Omental fat pad (tissue), 3 donors: ENCODE measurements at regions not wholly inside any gene's neighbourhood (a gene's known extent, or its start where the extent isn't known, plus 50 kb on each side); places are given as distances from the start of the nearest gene placed in this dataset.

Source experiments
- ATAC-seq: fragments of 150-250 bp; one replicate; pipeline ENCODE4 v1.9.1; 2016; ENCODE audit warnings: mild to moderate bottlenecking, moderate library complexity; ENCODE audit not compliant: low FRiP score
- DNase-seq: peaks from one replicate; pipeline ENCODE4 v3.0.0-alpha.2; 2019; ENCODE audit warnings: low spot score
- TF ChIP-seq, protein P1 (sequence below), 3 donors: fragments of 450-650 bp; IDR thresholded peaks; one replicate each; pipeline ENCODE4 v1.5.1; 2016 to 2017; ENCODE audit warnings: antibody characterized with exemption in 3 of 3, mild to moderate bottlenecking in 3 of 3, moderate library complexity in 2 of 3

DNA sequence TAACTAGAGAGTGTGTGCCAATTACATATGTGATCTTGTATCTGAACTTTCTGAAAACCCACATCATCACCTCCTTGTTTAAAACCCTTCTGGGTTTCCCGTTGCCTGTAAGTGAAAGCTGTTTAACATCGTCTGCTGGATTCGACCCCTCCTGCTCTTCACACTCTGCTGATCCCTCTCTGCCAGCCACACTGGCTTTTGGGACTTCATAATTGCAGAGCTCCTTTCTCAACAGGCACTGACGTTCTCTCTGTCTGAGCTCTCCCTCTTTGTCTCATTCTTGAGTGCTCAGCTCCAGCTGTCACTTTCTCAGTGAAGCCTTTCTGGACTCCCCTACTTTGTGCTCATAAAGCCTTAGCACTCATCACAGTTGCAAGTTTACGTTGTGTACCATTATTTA is 153.9 kb downstream of the CEP135 start:
- TF ChIP-seq, protein P1, sequence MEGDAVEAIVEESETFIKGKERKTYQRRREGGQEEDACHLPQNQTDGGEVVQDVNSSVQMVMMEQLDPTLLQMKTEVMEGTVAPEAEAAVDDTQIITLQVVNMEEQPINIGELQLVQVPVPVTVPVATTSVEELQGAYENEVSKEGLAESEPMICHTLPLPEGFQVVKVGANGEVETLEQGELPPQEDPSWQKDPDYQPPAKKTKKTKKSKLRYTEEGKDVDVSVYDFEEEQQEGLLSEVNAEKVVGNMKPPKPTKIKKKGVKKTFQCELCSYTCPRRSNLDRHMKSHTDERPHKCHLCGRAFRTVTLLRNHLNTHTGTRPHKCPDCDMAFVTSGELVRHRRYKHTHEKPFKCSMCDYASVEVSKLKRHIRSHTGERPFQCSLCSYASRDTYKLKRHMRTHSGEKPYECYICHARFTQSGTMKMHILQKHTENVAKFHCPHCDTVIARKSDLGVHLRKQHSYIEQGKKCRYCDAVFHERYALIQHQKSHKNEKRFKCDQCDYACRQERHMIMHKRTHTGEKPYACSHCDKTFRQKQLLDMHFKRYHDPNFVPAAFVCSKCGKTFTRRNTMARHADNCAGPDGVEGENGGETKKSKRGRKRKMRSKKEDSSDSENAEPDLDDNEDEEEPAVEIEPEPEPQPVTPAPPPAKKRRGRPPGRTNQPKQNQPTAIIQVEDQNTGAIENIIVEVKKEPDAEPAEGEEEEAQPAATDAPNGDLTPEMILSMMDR (IDR thresholded peaks at IDR 0.05): no peak
- ATAC-seq (no peak), DNase-seq (no peak)

DNA sequence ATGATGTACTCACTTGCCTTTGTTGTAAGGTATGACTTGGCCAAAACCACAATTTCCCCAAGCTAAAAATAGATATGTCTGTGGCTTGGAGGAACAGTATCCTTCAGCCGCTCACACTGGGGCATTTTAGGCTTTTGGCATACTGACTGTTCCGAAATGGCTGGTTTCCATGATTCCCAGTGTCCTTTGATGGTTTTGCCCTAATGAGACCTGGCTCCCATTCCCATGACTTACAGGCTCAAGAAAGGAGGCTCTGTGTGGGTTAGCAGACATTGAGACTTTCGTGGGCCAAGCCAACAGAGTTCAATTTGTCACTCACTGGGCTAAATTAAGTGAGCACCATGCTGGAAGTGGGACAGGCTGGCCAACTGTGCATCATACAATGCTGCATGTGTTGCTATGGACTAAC is 150.6 kb downstream of the CEP135 start:
- ATAC-seq: no peak
- no peak for DNase-seq
- TF ChIP-seq, protein P1 (IDR thresholded peaks at IDR 0.05): no peak

DNA sequence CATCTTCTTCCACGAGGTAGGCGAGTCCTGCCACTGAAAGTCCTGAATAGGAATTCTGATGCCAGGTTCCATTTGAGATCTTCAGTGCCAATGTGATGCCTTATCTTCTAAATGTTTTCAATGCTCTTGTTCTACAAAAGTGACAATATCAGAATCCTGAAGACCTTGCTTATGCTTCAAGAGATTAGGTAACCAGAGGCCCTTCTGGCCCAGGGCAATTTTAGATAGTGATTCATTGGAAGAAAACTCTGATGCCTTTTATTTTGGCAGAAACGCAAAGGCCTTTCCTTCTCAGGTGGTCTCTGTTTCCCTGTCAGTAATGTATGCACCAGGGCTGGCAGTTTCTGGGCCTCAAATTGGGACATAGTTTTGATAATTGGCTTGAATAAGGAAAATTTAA is 144.8 kb downstream of the CEP135 start:
- DNase-seq: no peak
- ATAC-seq: no peak
- TF ChIP-seq, protein P1 (IDR thresholded peaks at IDR 0.05): no peak

DNA sequence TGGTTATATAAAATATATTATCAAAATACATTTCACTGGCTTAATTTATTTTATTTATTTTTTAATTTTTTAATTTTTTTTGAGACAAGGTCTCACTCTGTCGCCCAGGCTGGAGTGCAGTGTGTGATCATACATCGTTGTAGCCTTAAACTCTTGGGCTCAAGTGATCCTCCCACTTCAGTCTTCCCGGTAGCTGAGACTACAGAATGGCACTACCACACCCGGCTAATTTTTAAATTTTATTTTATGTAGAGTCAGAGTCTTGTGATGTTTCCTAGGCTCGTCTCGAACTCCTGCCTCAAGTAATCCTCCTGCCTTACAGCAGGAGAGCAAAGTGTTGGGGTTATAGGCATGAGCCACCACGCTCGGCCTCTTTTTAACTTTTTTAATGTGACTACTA is 143.8 kb downstream of the CEP135 start:
- DNase-seq: no peak
- no peak for ATAC-seq
- TF ChIP-seq, protein P1 (IDR thresholded peaks at IDR 0.05): no peak

DNA sequence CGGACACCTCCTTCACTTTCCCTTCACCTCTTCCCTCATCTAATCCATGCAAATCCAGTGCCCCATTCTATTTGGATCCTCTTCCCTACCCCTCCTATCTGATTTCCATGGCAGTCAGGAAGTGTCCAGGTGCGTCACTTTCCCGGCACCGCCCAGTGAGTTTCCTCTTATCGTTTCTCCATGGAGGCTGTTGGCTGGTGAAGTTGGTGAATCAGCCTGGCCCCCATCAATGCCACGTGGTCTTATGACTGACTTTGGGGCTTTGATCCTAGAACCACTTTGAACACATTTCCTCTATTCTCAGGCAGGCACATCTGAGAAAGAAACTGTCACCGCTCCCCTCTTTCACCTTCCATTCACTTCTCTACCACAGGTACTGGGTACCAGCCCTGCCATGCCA is 137.8 kb downstream of the CEP135 start:
- ATAC-seq (no peak), DNase-seq (no peak)
- TF ChIP-seq, protein P1 (IDR thresholded peaks at IDR 0.05): no peak

DNA sequence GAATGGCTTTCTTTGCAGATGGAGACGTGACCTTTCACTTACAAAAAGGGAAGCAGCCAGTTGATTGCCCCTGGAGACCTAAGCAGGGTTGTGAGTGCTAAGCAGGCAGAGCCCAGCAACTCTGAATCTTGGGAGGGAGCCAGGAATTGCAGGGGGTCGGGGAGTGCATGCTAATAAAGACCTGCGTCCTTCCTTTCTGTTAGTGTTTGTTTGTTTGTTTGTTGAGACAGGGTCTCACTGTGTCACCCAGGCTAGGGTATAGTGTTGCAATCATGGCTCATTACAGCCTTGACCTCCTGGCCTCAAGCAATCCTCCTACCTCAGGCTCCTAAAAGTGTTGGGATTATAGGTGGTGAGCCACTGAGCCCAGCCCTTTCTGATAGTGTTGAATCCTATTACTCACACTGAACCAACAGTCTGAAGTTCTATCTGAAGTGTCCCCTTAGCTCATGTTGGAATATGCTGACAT is 137.4 kb downstream of the CEP135 start:
- DNase-seq (no peak), ATAC-seq (no peak)
- TF ChIP-seq, protein P1 (IDR thresholded peaks at IDR 0.05): no peak

DNA sequence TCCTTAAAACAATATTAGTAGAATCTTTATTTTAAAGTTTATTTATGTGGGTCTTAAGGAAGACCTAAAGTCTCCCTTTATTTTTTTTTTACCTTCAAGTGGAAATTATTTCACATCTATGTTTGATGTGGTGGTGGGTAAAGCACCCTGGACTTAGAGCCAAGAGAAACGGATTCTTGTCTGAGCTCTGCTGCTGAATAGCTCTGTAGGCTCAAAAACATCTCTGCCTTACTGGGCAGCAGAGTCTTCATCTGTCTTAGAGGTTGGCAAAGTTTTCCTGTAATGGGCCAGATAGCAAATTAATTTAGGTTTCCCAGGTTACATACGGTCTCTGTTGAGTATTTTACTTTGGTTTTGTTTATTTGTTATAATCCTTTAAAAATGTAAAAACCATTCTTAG is 136.5 kb downstream of the CEP135 start:
- TF ChIP-seq, protein P1 (IDR thresholded peaks at IDR 0.05): no peak

More for the DNA sequence above, 136.5 kb downstream of the CEP135 start:
- DNase-seq (no peak), ATAC-seq (no peak)
